ENCODE measurements at regions not wholly inside any gene's neighbourhood (a gene's known extent, or its start where the extent isn't known, plus 50 kb on each side); places are given as distances from the start of the nearest gene placed in this dataset.
"Not testable (repeated sequence)": the region's sequence is repeated elsewhere in the genome, so short reads cannot be mapped to it uniquely, and the experiment has no call there.

DNA sequence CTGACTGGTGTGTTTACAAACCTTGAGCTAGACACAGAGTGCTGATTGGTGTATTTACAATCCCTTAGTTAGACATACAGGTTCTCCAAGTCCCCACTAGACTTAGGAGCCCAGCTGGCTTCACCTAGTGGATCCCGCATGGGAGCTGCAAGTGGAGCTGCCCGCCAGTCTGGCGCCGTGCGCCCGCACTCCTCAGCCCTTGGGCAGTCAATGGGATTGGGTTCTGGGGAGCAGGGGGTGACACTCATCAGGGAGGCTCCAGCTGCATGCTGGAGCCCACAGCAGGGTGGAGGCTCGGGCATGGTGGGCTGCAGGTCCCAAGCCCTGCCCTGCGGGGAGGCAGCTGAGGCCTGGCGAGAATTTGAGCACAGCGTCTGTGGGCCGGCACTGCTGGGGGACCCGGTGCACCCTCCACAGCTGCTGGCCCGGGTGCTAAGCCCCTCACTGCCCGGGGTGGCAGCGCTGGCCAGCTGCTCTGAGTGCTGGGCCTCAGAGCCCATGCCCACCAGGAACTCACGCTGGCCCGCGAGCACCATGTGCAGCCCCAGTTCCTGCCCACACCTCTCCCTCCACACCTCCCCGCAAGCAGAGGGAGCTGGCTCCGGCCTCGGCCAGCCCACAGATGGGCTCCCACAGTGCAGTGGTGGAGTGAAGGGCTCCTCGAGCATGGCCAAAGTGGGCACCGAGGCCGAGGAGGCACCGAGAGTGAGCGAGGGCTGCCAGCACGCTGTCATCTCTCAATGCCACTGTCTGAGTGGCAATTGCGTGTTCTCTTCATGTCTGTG is 290.6 kb upstream of the RGPD4 start:
- TF ChIP-seq EZH2 (IDR thresholded peaks at IDR 0.05; ENCODE audit: borderline replicate concordance, low read depth, low read length, severe bottlenecking): not testable (repeated sequence)
- TF ChIP-seq, protein P1, sequence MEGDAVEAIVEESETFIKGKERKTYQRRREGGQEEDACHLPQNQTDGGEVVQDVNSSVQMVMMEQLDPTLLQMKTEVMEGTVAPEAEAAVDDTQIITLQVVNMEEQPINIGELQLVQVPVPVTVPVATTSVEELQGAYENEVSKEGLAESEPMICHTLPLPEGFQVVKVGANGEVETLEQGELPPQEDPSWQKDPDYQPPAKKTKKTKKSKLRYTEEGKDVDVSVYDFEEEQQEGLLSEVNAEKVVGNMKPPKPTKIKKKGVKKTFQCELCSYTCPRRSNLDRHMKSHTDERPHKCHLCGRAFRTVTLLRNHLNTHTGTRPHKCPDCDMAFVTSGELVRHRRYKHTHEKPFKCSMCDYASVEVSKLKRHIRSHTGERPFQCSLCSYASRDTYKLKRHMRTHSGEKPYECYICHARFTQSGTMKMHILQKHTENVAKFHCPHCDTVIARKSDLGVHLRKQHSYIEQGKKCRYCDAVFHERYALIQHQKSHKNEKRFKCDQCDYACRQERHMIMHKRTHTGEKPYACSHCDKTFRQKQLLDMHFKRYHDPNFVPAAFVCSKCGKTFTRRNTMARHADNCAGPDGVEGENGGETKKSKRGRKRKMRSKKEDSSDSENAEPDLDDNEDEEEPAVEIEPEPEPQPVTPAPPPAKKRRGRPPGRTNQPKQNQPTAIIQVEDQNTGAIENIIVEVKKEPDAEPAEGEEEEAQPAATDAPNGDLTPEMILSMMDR (IDR thresholded peaks at IDR 0.05; ENCODE audit: borderline replicate concordance, extremely low read depth, low read length, poor library complexity, severe bottlenecking): not testable (repeated sequence)
